ENCODE measurements at regions not wholly inside any gene's neighbourhood (a gene's known extent, or its start where the extent isn't known, plus 50 kb on each side); places are given as distances from the start of the nearest gene placed in this dataset.

DNA sequence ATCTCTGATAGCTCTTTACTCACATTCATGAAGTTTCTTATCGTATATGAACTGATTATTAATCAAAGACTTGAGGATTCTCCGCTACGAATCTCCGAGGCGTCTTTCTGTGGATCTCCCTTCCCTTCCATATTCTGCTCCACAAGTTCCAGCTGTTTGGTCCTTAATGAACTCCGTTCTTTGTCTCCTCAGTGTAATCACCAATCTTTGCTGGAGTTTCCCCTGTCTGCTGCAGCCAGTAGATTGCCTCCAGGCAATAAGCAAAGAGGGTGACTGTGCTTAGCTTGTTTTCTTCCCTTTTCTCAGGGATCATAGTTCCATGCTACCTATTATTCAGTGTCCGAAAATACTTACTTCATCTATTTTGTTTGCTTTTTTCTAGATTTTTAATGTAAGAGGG is 169.6 kb upstream of the FOLH1 start:
- H3K23ac ChIP-seq (ENCODE audit: low read depth, low read length), result no peak overlapping the region

More for the DNA sequence above, 169.6 kb upstream of the FOLH1 start:
- WGBS, 2 experiments (ENCODE audit: extremely low coverage in 2 of 2, insufficient read length in 1 of 2), result 51% methylated on average over 3 of the region's 7 CpGs; no CpG with 5 or more reads in 1 of the 2 experiments
- no peak overlapping the region for H3K4me3 ChIP-seq (ENCODE audit: insufficient read depth, low read depth, low read length)
- dilution Hi-C loops (cut with HindIII; ENCODE audit: low sequenced_read_pairs, unreplicated experiment) (no loop called here), in situ Hi-C loops (cut with MboI; ENCODE audit: low sequenced_read_pairs) (no loop called here), intact Hi-C loops (cut with micrococcal nuclease) (no loop called here)
- H2AK5ac ChIP-seq (ENCODE audit: low read depth, low read length), result no peak overlapping the region
- H4K91ac ChIP-seq (ENCODE audit: insufficient read depth, low read depth, low read length), result no peak overlapping the region
- no peaks in the 10 kb centered on the region for H3K27me3 ChIP-seq (ENCODE audit: control insufficient read depth, insufficient read depth, low read length)
- H3K79me1 ChIP-seq (ENCODE audit: low read depth in 1 of 2, low read length in 2 of 2), result no peaks in the 10 kb centered on the region
- H3K14ac ChIP-seq (replicated peaks; ENCODE audit: low read depth, low read length), result no peak overlapping the region
- CTCF ChIA-PET, result no interaction called here
- H3K9ac ChIP-seq (ENCODE audit: low read depth, low read length), result no peak overlapping the region
- H4K5ac ChIP-seq (ENCODE audit: low read depth, low read length), result no peak overlapping the region
- no peaks in the 10 kb centered on the region for H3K9me3 ChIP-seq (ENCODE audit: control insufficient read depth, insufficient read depth, low read length)
- no peak overlapping the region for H4K8ac ChIP-seq (ENCODE audit: low read depth in 2 of 2, low read length in 2 of 2)
- no peaks in the 10 kb centered on the region for H3K4me1 ChIP-seq (ENCODE audit: control insufficient read depth, insufficient read depth, low read length)
- no peaks in the 10 kb centered on the region for H3K9me1 ChIP-seq (ENCODE audit: insufficient read depth, low read length)
- H3K36me3 ChIP-seq (ENCODE audit: control insufficient read depth, insufficient read depth, low read length), result no peaks in the 10 kb centered on the region
- no peak for ATAC-seq (ENCODE audit: low read depth)
- H3K4me2 ChIP-seq (ENCODE audit: low read depth, low read length), result no peak overlapping the region
- TF ChIP-seq FOS (IDR thresholded peaks at IDR 0.05; ENCODE audit: low read depth, low read length) (no peak), RCOR1 (IDR thresholded peaks at IDR 0.05; ENCODE audit: insufficient replicate concordance, low read length) (no peak), RAD21 (IDR thresholded peaks at IDR 0.05; ENCODE audit: low read length) (no peak), NFE2L2 (IDR thresholded peaks at IDR 0.05; ENCODE audit: low read depth, low read length) (no peak), MXI1 (IDR thresholded peaks at IDR 0.05; ENCODE audit: borderline replicate concordance, low read depth, low read length) (no peak), CHD1 (IDR thresholded peaks at IDR 0.05; ENCODE audit: low read depth, low read length) (no peak), SMC3 (IDR thresholded peaks at IDR 0.05; ENCODE audit: low read depth, low read length) (no peak), MAFK (IDR thresholded peaks at IDR 0.05; ENCODE audit: low read depth, low read length) (no peak), CEBPB (IDR thresholded peaks at IDR 0.05; ENCODE audit: low read depth, low read length) (no peak), BHLHE40 (IDR thresholded peaks at IDR 0.05; ENCODE audit: low read depth, low read length) (no peak), MAZ (IDR thresholded peaks at IDR 0.05; ENCODE audit: borderline replicate concordance, low read depth, low read length) (no peak), POLR2A (IDR thresholded peaks at IDR 0.05; ENCODE audit: low read depth, low read length) (no peak), RFX5 (IDR thresholded peaks at IDR 0.05; ENCODE audit: low read depth, low read length) (no peak)
- TF ChIP-seq, protein P1, sequence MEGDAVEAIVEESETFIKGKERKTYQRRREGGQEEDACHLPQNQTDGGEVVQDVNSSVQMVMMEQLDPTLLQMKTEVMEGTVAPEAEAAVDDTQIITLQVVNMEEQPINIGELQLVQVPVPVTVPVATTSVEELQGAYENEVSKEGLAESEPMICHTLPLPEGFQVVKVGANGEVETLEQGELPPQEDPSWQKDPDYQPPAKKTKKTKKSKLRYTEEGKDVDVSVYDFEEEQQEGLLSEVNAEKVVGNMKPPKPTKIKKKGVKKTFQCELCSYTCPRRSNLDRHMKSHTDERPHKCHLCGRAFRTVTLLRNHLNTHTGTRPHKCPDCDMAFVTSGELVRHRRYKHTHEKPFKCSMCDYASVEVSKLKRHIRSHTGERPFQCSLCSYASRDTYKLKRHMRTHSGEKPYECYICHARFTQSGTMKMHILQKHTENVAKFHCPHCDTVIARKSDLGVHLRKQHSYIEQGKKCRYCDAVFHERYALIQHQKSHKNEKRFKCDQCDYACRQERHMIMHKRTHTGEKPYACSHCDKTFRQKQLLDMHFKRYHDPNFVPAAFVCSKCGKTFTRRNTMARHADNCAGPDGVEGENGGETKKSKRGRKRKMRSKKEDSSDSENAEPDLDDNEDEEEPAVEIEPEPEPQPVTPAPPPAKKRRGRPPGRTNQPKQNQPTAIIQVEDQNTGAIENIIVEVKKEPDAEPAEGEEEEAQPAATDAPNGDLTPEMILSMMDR (conservative IDR thresholded peaks at IDR 0.05; ENCODE audit: low read depth, low read length), result no peak
- TF ChIP-seq, protein P2, sequence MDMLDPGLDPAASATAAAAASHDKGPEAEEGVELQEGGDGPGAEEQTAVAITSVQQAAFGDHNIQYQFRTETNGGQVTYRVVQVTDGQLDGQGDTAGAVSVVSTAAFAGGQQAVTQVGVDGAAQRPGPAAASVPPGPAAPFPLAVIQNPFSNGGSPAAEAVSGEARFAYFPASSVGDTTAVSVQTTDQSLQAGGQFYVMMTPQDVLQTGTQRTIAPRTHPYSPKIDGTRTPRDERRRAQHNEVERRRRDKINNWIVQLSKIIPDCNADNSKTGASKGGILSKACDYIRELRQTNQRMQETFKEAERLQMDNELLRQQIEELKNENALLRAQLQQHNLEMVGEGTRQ (IDR thresholded peaks at IDR 0.05; ENCODE audit: low read depth, low read length), result no peak
- TF ChIP-seq, protein P3, sequence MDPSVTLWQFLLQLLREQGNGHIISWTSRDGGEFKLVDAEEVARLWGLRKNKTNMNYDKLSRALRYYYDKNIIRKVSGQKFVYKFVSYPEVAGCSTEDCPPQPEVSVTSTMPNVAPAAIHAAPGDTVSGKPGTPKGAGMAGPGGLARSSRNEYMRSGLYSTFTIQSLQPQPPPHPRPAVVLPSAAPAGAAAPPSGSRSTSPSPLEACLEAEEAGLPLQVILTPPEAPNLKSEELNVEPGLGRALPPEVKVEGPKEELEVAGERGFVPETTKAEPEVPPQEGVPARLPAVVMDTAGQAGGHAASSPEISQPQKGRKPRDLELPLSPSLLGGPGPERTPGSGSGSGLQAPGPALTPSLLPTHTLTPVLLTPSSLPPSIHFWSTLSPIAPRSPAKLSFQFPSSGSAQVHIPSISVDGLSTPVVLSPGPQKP (IDR thresholded peaks at IDR 0.05; ENCODE audit: borderline replicate concordance, low read depth, low read length), result no peak
- no peak overlapping the region for H2BK20ac ChIP-seq (ENCODE audit: low read depth, low read length)
- H2BK15ac ChIP-seq (ENCODE audit: low read depth, low read length), result no peak overlapping the region
- no peak overlapping the region for H2BK5ac ChIP-seq (ENCODE audit: low read depth, low read length, poor library complexity, severe bottlenecking)
- no peak overlapping the region for H3K4ac ChIP-seq (ENCODE audit: low read depth, low read length)
- H4K20me1 ChIP-seq (ENCODE audit: insufficient read depth, low read length), result no peaks in the 10 kb centered on the region
- no peak overlapping the region for H3K56ac ChIP-seq (ENCODE audit: extremely low read depth, insufficient read depth, low read length)
- H2AFZ ChIP-seq (replicated peaks; ENCODE audit: low read length, poor library complexity), result no peak overlapping the region
- H2BK120ac ChIP-seq (ENCODE audit: low read depth, low read length), result no peak overlapping the region
- no peak overlapping the region for H2AK9ac ChIP-seq (replicated peaks; ENCODE audit: low read depth, low read length, poor library complexity)
- no peak overlapping the region for H3K27ac ChIP-seq (ENCODE audit: insufficient read depth, low read length)
- no peak for DNase-seq
- BruUV-seq (replicated peaks), result no TSS peak
- H3K18ac ChIP-seq (ENCODE audit: low read depth, low read length), result no peak overlapping the region
- POLR2A ChIA-PET (ENCODE audit: unreplicated experiment), result no interaction called here

Data from IMR-90 (cell line).